ENCODE measurements at regions not wholly inside any gene's neighbourhood (a gene's known extent, or its start where the extent isn't known, plus 50 kb on each side); places are given as distances from the start of the nearest gene placed in this dataset.

DNA sequence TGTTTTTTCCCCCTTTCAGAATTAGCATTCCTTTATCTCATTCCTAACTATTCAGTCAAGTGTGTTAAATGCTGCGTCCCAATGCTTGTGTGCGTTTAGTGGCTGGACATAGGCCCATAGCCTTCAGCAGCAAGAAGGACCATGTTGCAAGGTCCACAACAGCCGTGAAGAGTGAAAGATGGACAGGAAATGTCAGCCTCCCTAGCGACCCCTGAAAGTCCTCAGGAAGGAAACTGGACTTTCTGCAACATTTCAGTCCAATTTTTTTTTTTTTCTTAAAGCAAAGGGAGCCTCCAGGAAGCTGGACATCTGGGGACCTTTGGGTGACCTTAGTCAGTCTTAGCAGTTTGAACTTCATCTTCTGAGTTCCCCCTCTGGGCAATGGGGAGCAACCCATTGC lies 550.7 kb upstream of the MGMT start:
- no peak for TF ChIP-seq ZNF239 (CRISPR knock-in tag; IDR thresholded peaks at IDR 0.05)
- TF ChIP-seq, protein P1, sequence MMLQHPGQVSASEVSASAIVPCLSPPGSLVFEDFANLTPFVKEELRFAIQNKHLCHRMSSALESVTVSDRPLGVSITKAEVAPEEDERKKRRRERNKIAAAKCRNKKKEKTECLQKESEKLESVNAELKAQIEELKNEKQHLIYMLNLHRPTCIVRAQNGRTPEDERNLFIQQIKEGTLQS (IDR thresholded peaks at IDR 0.05), result no peak
- TF ChIP-seq, protein P1 (CRISPR knock-in tag; conservative IDR thresholded peaks at IDR 0.05), result no peak
- TF ChIP-seq POLR2A (conservative IDR thresholded peaks at IDR 0.05), result no peak
- TF ChIP-seq CREB1 (IDR thresholded peaks at IDR 0.05), result no peak
- TF ChIP-seq CREB1 (CRISPR knock-in tag; IDR thresholded peaks at IDR 0.05), result no peak
- TF ChIP-seq FOXK1 (CRISPR knock-in tag; IDR thresholded peaks at IDR 0.05; ENCODE audit: borderline replicate concordance), result no peak
- no peak for TF ChIP-seq MAZ (CRISPR knock-in tag; conservative IDR thresholded peaks at IDR 0.05 in 1 of 2, IDR thresholded peaks at IDR 0.05 in 1 of 2)
- TF ChIP-seq, protein P2, sequence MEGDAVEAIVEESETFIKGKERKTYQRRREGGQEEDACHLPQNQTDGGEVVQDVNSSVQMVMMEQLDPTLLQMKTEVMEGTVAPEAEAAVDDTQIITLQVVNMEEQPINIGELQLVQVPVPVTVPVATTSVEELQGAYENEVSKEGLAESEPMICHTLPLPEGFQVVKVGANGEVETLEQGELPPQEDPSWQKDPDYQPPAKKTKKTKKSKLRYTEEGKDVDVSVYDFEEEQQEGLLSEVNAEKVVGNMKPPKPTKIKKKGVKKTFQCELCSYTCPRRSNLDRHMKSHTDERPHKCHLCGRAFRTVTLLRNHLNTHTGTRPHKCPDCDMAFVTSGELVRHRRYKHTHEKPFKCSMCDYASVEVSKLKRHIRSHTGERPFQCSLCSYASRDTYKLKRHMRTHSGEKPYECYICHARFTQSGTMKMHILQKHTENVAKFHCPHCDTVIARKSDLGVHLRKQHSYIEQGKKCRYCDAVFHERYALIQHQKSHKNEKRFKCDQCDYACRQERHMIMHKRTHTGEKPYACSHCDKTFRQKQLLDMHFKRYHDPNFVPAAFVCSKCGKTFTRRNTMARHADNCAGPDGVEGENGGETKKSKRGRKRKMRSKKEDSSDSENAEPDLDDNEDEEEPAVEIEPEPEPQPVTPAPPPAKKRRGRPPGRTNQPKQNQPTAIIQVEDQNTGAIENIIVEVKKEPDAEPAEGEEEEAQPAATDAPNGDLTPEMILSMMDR (IDR thresholded peaks at IDR 0.05 in 2 of 3, conservative IDR thresholded peaks at IDR 0.05 in 1 of 3; ENCODE audit: insufficient read depth in 2 of 3, low read depth in 1 of 3, low read length in 3 of 3), result no peak
- TF ChIP-seq JUN (IDR thresholded peaks at IDR 0.05; ENCODE audit: borderline replicate concordance, low read depth, low read length), result no peak
- TF ChIP-seq JUN (CRISPR knock-in tag; IDR thresholded peaks at IDR 0.05; ENCODE audit: borderline replicate concordance), result no peak
- TF ChIP-seq GTF2F1 (IDR thresholded peaks at IDR 0.05; ENCODE audit: low read depth, low read length), result no peak
- TF ChIP-seq, protein P3, sequence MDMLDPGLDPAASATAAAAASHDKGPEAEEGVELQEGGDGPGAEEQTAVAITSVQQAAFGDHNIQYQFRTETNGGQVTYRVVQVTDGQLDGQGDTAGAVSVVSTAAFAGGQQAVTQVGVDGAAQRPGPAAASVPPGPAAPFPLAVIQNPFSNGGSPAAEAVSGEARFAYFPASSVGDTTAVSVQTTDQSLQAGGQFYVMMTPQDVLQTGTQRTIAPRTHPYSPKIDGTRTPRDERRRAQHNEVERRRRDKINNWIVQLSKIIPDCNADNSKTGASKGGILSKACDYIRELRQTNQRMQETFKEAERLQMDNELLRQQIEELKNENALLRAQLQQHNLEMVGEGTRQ (CRISPR knock-in tag; IDR thresholded peaks at IDR 0.05), result no peak

Data from K562 (cell line).